C4-2B (cell line): ENCODE measurements at regions not wholly inside any gene's neighbourhood (a gene's known extent, or its start where the extent isn't known, plus 50 kb on each side); places are given as distances from the start of the nearest gene placed in this dataset.
"Not testable (repeated sequence)": the region's sequence is repeated elsewhere in the genome, so short reads cannot be mapped to it uniquely, and the experiment has no call there.

Experiments used
- ZFX ChIP-seq: fragments of 450-650 bp; IDR thresholded peaks from 2 replicates; pipeline ENCODE4 v1.6.1; 2017
- TF ChIP-seq, protein P1 (sequence below): fragments of 450-650 bp; conservative IDR thresholded peaks from 2 replicates; pipeline ENCODE4 v1.5.1; 2017; ENCODE audit warnings: mild to moderate bottlenecking

DNA sequence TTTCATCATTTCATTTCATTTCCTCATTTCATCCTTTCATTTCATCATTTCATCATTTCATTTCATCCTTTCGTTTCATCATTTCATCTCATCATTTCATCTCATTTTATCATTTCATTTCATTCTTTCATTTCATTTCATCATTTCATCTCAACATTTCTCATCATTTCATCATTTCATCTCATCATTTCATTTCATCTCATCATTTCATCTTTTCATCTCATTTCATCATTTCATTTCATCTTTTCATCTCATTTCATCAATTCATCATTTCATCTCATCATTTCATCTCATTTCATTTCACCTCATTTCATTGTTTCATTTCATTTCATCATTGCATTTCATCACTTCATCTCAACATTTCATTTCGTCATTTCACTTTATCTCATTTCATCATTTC is 129.7 kb upstream of the TP53TG3 start:
- TF ChIP-seq, protein P1, sequence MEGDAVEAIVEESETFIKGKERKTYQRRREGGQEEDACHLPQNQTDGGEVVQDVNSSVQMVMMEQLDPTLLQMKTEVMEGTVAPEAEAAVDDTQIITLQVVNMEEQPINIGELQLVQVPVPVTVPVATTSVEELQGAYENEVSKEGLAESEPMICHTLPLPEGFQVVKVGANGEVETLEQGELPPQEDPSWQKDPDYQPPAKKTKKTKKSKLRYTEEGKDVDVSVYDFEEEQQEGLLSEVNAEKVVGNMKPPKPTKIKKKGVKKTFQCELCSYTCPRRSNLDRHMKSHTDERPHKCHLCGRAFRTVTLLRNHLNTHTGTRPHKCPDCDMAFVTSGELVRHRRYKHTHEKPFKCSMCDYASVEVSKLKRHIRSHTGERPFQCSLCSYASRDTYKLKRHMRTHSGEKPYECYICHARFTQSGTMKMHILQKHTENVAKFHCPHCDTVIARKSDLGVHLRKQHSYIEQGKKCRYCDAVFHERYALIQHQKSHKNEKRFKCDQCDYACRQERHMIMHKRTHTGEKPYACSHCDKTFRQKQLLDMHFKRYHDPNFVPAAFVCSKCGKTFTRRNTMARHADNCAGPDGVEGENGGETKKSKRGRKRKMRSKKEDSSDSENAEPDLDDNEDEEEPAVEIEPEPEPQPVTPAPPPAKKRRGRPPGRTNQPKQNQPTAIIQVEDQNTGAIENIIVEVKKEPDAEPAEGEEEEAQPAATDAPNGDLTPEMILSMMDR: not testable (repeated sequence)
- not testable (repeated sequence) for TF ChIP-seq ZFX
